Tibial nerve (tissue), 4 donors: ENCODE measurements at regions not wholly inside any gene's neighbourhood (a gene's known extent, or its start where the extent isn't known, plus 50 kb on each side); places are given as distances from the start of the nearest gene placed in this dataset.
"Not testable (repeated sequence)": the region's sequence is repeated elsewhere in the genome, so short reads cannot be mapped to it uniquely, and the experiment has no call there.

Experiments
- DNase-seq, 2 donors: peaks; one replicate each; pipeline ENCODE4 v3.0.0-alpha.2; 2019; ENCODE audit warnings: low spot score in 2 of 2
- H3K27ac ChIP-seq, 4 donors: fragments of 200-600 bp; sonication (generic) in 3 of 4; one replicate each; pipeline ENCODE4 v1.5.1; 2017 to 2019; ENCODE audit warnings: mild to moderate bottlenecking in 1 of 4
- H3K27me3 ChIP-seq, 2 donors: fragments of 200-600 bp; sonication (generic) in 1 of 2; one replicate each; pipeline versions ENCODE4 v1.5.1 to v1.6.0; 2017 to 2019
- H3K36me3 ChIP-seq, 3 donors: fragments of 200-600 bp; sonication (generic); one replicate each; pipeline ENCODE4 v1.5.1; 2018 to 2019
- H3K4me1 ChIP-seq, 4 donors: fragments of 200-600 bp; sonication (generic) in 3 of 4; one replicate each; pipeline ENCODE4 v1.5.1; 2017 to 2019
- H3K4me3 ChIP-seq, 4 donors: fragments of 200-600 bp; sonication (generic) in 3 of 4; one replicate each; pipeline ENCODE4 v1.5.1; 2017 to 2019; ENCODE audit warnings: mild to moderate bottlenecking in 1 of 4, moderate library complexity in 1 of 4
- H3K9me3 ChIP-seq, 4 donors: fragments of 200-600 bp; sonication (generic) in 3 of 4; one replicate each; pipeline ENCODE4 v1.5.1; 2017 to 2019
- EP300 ChIP-seq, 2 donors: sonication (generic); formaldehyde crosslinking; IDR thresholded peaks; one replicate each; pipeline ENCODE4 v1.6.1; 2017; ENCODE audit warnings: antibody characterized with exemption in 2 of 2, mild to moderate bottlenecking in 1 of 2
- POLR2A ChIP-seq, 2 donors: fragments of 450-650 bp; IDR thresholded peaks; one replicate each; pipeline ENCODE4 v1.6.1; 2017; ENCODE audit warnings: antibody characterized with exemption in 2 of 2, mild to moderate bottlenecking in 2 of 2, moderate library complexity in 2 of 2
- WGBS, 2 donors: methylation state at CpG; one replicate each; pipeline ENCODE4 v1.1.5; 2018; 5-methylcytosine and 5-hydroxymethylcytosine counted together
- TF ChIP-seq, protein P1 (sequence below), 5 experiments: fragments of 200-600 bp in 3 of 5; fragments of 450-650 bp in 2 of 5; sonication (generic) in 3 of 5; IDR thresholded peaks; one replicate each; pipeline ENCODE4 v1.5.1; 2016 to 2019; ENCODE audit warnings: antibody characterized with exemption in 5 of 5, mild to moderate bottlenecking in 3 of 5, moderate library complexity in 2 of 5

DNA sequence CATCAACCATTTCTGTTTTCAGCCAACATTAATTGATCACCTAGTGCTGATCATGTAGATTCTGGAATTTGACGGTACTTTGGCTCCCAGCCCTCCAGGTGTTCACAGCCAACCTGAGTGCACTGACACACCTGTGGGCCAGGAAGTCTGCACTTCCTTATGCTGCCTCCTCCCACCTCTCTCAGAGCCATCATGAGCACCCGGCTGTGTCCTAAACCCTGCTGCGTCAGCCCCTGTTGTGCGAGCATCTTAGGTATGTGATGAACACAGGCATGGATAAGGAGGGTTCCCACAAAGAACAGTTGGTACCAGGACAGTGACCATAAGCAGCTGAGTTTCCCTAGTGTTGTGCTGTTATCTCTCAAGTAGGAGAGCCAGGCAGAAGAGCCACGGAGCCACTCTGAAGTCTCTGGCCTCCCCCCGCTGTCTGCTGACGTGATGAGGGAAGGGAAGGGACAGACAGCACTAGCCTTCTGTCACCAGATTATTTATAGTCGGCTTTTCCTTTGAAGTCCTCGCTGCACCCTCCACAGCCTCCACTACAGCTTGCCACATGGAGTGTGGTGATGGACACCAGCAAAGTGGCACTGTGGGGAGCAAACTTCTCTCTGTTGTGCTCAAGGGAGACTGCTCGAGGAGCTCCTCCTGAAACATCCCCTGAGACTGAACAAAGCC lies 162.8 kb upstream of the ANKFN1 start:
- TF ChIP-seq POLR2A (IDR thresholded peaks at IDR 0.05), result no peak
- TF ChIP-seq EP300 (IDR thresholded peaks at IDR 0.05), result no peak
- TF ChIP-seq, protein P1, sequence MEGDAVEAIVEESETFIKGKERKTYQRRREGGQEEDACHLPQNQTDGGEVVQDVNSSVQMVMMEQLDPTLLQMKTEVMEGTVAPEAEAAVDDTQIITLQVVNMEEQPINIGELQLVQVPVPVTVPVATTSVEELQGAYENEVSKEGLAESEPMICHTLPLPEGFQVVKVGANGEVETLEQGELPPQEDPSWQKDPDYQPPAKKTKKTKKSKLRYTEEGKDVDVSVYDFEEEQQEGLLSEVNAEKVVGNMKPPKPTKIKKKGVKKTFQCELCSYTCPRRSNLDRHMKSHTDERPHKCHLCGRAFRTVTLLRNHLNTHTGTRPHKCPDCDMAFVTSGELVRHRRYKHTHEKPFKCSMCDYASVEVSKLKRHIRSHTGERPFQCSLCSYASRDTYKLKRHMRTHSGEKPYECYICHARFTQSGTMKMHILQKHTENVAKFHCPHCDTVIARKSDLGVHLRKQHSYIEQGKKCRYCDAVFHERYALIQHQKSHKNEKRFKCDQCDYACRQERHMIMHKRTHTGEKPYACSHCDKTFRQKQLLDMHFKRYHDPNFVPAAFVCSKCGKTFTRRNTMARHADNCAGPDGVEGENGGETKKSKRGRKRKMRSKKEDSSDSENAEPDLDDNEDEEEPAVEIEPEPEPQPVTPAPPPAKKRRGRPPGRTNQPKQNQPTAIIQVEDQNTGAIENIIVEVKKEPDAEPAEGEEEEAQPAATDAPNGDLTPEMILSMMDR (IDR thresholded peaks at IDR 0.05), result no peak
- DNase-seq, result no peak

DNA sequence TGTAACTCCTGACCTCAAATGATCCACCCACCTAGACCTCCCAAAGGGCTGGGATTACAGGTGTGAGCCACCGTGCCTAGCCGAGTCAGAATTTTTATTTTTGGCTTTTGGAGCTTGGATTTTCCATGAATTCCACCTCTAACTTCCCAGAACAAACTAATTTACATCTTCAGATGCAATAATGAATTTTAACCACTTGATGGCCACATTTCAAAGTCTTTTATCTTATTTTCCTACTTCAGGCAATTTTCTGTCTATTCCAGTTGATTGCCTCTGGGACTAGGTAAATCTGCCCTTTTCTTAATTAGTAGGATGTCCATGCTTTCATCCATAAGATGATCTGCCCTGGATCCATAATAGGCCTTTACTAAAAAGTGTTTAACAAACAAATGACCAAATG lies 156.4 kb upstream of the ANKFN1 start:
- Histone ChIP-seq H3K27me3 (no peaks in the 10 kb centered on the region), H3K4me1 (no peaks in the 10 kb centered on the region), H3K36me3 (no peaks in the 10 kb centered on the region), H3K4me3 (no peak overlapping the region), H3K9me3 (peaks cover 0 to 16% (median 0%) of the 10 kb centered on the region in 4 donors), H3K27ac (no peak overlapping the region)
- no peak for DNase-seq
- TF ChIP-seq, protein P1 (IDR thresholded peaks at IDR 0.05), result no peak
- no peak for TF ChIP-seq EP300 (IDR thresholded peaks at IDR 0.05)
- no peak for TF ChIP-seq POLR2A (IDR thresholded peaks at IDR 0.05)
- 63 to 73% methylated on average over 2 of the region's 2 CpGs for WGBS, 2 donors

More for the DNA sequence above, 162.8 kb upstream of the ANKFN1 start:
- Histone ChIP-seq H3K27me3 (no peaks in the 10 kb centered on the region), H3K27ac (no peak overlapping the region), H3K4me3 (no peak overlapping the region), H3K9me3 (peaks cover 0 to 8% (median 0%) of the 10 kb centered on the region in 4 donors), H3K4me1 (no peaks in the 10 kb centered on the region), H3K36me3 (no peaks in the 10 kb centered on the region)
- 34 to 43% methylated on average over 9 to 10 of the region's 10 CpGs for WGBS, 2 donors

DNA sequence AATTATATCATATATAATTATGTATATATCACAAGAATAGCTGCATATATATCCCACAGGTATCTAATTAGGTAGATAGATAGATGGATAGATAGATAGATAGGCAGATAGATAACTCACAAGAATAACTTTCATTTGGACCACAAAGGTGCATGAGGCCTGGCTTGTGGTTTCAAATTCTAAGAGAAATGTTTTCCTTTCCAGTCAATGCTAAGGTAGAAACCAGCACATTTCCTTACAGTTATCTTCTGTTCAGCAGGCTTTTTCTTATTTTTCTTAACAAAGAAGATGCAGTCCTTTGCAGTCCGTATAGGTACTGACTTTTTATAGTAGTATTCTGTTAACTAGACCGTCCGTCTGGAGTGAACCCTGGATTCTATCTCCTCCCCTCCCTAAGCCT lies 152.9 kb upstream of the ANKFN1 start:
- Histone ChIP-seq H3K36me3 (no peaks in the 10 kb centered on the region), H3K27me3 (no peaks in the 10 kb centered on the region), H3K9me3 (peaks cover 0 to 8% (median 0%) of the 10 kb centered on the region in 4 donors), H3K4me3 (no peak overlapping the region), H3K27ac (no peak overlapping the region), H3K4me1 (no peaks in the 10 kb centered on the region)
- no peak for DNase-seq
- 81 to 89% methylated on average over 3 of the region's 3 CpGs for WGBS, 2 donors
- TF ChIP-seq, protein P1 (IDR thresholded peaks at IDR 0.05), result no peak
- TF ChIP-seq POLR2A (IDR thresholded peaks at IDR 0.05) (no peak), EP300 (IDR thresholded peaks at IDR 0.05) (no peak)

DNA sequence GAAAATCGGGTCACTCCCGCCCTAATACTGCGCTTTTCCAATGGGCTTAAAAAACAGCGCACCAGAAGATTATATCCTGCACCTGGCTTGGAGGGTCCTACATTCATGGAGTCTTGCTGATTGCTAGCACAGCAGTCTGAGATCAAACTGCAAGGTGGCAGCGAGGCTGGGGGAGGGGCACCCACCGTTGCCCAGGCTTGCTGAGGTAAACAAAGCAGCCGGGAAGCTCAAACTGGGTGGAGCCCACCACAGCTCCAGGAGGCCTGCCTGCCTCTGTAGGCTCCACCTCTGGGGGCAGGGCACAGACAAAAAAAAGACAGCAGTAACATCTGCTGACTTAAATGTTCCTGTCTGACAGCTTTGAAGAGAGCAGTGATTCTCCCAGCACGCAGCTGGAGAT lies 150.6 kb upstream of the ANKFN1 start:
- not testable (repeated sequence) for H3K27ac ChIP-seq, DNase-seq, H3K36me3 ChIP-seq, H3K4me3 ChIP-seq, H3K27me3 ChIP-seq, H3K4me1 ChIP-seq
- WGBS, 2 donors, result 84 to 87% methylated on average over 7 to 8 of the region's 8 CpGs
- H3K9me3 ChIP-seq, result peaks cover 0 to 11% (median 0%) of the 10 kb centered on the region in 4 donors

DNA sequence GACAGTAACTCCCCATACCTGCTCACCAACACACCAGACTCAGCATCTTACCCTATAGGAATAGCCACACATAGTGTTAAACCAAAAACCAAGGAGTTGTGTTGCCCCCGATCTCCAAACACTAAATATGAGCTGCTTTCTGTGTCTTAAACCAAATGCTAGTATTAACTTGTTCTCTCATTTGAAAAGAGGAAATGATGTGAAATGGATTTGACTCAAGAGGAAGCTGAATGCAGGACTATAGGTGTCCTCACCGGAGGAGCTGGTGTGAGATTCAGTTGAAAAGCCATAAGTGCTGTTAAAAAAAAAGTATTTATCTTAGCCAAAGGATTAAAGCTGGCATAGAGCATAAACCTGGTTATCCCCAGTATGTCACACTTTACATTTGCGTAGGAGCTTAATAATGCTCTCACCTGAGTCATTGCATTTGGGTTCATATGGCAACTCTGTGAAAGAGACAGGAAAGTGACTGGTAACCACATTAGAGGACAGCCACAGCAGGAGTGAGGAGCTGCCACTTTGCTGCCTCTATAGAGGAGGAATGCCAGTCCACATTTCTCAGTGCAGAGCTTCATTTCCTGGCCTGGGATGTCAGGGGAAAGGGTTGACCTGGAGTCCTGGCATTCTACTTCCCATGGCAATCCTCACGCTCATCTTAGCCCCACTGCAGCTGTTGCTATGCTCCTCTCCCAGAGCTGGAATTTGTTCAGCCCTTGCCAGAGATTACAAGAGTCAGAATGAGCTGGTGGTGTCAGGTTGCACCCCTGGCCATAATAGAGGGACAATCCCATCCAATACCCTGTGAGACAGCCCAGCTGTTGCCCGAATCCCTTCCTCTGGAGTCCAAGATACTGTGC lies 143.3 kb upstream of the ANKFN1 start:
- Histone ChIP-seq H3K36me3 (no peaks in the 10 kb centered on the region), H3K9me3 (peaks cover 0 to 7% (median 0%) of the 10 kb centered on the region in 4 donors), H3K4me3 (no peak overlapping the region), H3K27me3 (no peaks in the 10 kb centered on the region), H3K27ac (no peak overlapping the region), H3K4me1 (no peaks in the 10 kb centered on the region)
- whole genome bisulfite sequencing, 2 donors, result 48 to 55% methylated on average over 5 of the region's 5 CpGs
- TF ChIP-seq, protein P1 (IDR thresholded peaks at IDR 0.05), result no peak
- TF ChIP-seq EP300 (IDR thresholded peaks at IDR 0.05) (no peak), POLR2A (IDR thresholded peaks at IDR 0.05) (no peak)
- no peak for DNase-seq
